ENCODE measurements at regions not wholly inside any gene's neighbourhood (a gene's known extent, or its start where the extent isn't known, plus 50 kb on each side); places are given as distances from the start of the nearest gene placed in this dataset.

GRCh38 chr11:56885177-56885576 lies 103.5 kb upstream of the OR5AK2 start:
- peaks cover 5% of the 10 kb centered on the region for H3K27me3 Mint-ChIP-seq
- DNase-seq (ENCODE audit: extremely low spot score, unreplicated experiment) = no peak
- TF ChIP-seq CTCF (conservative IDR thresholded peaks at IDR 0.05) = no peak
- peak overlapping the region; percentile 66 for H3K27ac Mint-ChIP-seq
- H3K4me3 Mint-ChIP-seq = peak overlapping the region; percentile 15
- H3K36me3 Mint-ChIP-seq = no peaks in the 10 kb centered on the region
- H3K9me3 Mint-ChIP-seq = no peaks in the 10 kb centered on the region
- H3K4me1 Mint-ChIP-seq (ENCODE audit: unreplicated experiment) = peaks cover 8% of the 10 kb centered on the region

- H3K36me3 Mint-ChIP-seq = no peaks in the 10 kb centered on the region
- DNase-seq (ENCODE audit: extremely low spot score, unreplicated experiment) = no peak
- no peaks in the 10 kb centered on the region for H3K27me3 Mint-ChIP-seq
- H3K4me1 Mint-ChIP-seq (ENCODE audit: unreplicated experiment) = peaks cover 8% of the 10 kb centered on the region
- no peak for TF ChIP-seq CTCF (conservative IDR thresholded peaks at IDR 0.05)
- H3K27ac Mint-ChIP-seq = no peak overlapping the region
- no peaks in the 10 kb centered on the region for H3K9me3 Mint-ChIP-seq
- no peak overlapping the region for H3K4me3 Mint-ChIP-seq
Observed at GRCh38 chr11:56883371-56883987, 105.2 kb upstream of the OR5AK2 start.

- H3K27me3 Mint-ChIP-seq = no peaks in the 10 kb centered on the region
- H3K27ac Mint-ChIP-seq = no peak overlapping the region
- H3K4me1 Mint-ChIP-seq (ENCODE audit: unreplicated experiment) = no peaks in the 10 kb centered on the region
- TF ChIP-seq CTCF (conservative IDR thresholded peaks at IDR 0.05) = no peak
- no peaks in the 10 kb centered on the region for H3K36me3 Mint-ChIP-seq
- no peak overlapping the region for H3K4me3 Mint-ChIP-seq
- DNase-seq (ENCODE audit: extremely low spot score, unreplicated experiment) = no peak
- peaks cover 7% of the 10 kb centered on the region for H3K9me3 Mint-ChIP-seq
Observed at GRCh38 chr11:56876621-56877275, 112.0 kb upstream of the OR5AK2 start.

GRCh38 chr11:56855217-56855616 lies 106.7 kb upstream of the OR9G4 start:
- peaks cover 3% of the 10 kb centered on the region for H3K27me3 Mint-ChIP-seq

GRCh38 chr11:56852131-56852530 lies 103.6 kb upstream of the OR9G4 start:
- no peak for DNase-seq (ENCODE audit: extremely low spot score, unreplicated experiment)
- H3K27me3 Mint-ChIP-seq = no peaks in the 10 kb centered on the region
- no peaks in the 10 kb centered on the region for H3K36me3 Mint-ChIP-seq
- H3K27ac Mint-ChIP-seq = no peak overlapping the region
- no peaks in the 10 kb centered on the region for H3K9me3 Mint-ChIP-seq
- no peak overlapping the region for H3K4me3 Mint-ChIP-seq
- H3K4me1 Mint-ChIP-seq (ENCODE audit: unreplicated experiment) = no peaks in the 10 kb centered on the region
- TF ChIP-seq CTCF (conservative IDR thresholded peaks at IDR 0.05) = no peak

More at GRCh38 chr11:56855217-56855616, 106.7 kb upstream of the OR9G4 start:
- TF ChIP-seq CTCF (conservative IDR thresholded peaks at IDR 0.05) = no peak
- H3K4me1 Mint-ChIP-seq (ENCODE audit: unreplicated experiment) = no peaks in the 10 kb centered on the region
- no peak for DNase-seq (ENCODE audit: extremely low spot score, unreplicated experiment)
- no peak overlapping the region for H3K4me3 Mint-ChIP-seq
- H3K27ac Mint-ChIP-seq = no peak overlapping the region
- no peaks in the 10 kb centered on the region for H3K9me3 Mint-ChIP-seq
- no peaks in the 10 kb centered on the region for H3K36me3 Mint-ChIP-seq

Measured in type B pancreatic cell (in vitro differentiated cells).